Inflammatory macrophage (primary cell): ENCODE measurements at regions not wholly inside any gene's neighbourhood (a gene's known extent, or its start where the extent isn't known, plus 50 kb on each side); places are given as distances from the start of the nearest gene placed in this dataset.
A peak's percentile ranks its signal among the peaks of the same experiment; 100 is the strongest.

Source experiments
- DNase-seq, 2 donors: peaks; one replicate each; pipeline ENCODE4 v3.0.0-alpha.2; 2020 to 2022

GRCh38 chr3:18666655-18667054 is 241.5 kb upstream of the SATB1 start:
- no peak for DNase-seq

- DNase-seq: peak in 1 of 2 donors; percentile 7
Observed at GRCh38 chr3:18660059-18660458, 234.9 kb upstream of the SATB1 start.

DNA sequence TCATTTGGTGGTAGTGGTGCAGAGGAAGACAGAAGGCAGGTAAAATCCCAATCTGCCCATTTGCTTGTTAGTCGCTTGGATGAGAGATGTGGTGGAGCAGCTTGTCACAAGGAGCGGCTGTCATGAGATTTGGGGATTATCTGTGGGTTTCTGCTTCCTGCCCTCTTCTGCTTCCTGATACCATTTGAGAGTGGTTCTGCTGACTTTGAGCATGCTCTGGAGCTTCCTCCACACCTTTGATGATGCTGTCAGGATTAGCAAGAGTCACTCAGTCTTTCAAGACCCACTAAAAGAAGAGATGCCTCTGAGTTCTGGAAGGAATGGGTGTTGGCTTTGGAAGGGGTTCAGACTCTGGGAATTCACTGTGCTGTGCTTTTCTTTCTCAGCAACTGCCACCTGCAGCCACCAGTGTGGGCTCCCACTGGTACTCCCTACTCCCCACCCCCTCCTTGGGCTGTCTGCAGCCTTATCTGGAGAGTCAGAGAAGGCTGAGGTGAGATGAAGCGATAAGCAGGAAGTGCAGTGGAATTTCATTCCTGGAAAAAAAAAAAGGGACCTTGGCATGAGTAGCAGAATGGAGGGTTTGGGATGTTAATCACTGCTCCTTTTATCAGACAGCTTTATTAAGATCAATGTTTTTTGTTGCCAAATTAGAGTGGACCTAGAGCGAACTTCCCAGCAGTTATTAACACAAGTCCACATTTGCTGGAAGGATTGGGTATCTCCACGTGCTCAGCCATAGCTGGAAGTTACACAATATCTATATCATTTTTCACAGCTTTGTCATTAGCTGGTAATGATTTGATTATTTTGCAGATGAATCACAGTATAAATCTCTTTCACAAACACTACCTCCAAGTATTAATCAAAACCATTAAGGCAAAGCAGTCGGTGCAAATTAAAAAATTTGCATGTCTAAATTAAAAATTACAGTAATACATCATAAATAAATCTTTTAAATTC is 233.0 kb upstream of the SATB1 start:
- peak; percentile 4 to 20 for DNase-seq

DNA sequence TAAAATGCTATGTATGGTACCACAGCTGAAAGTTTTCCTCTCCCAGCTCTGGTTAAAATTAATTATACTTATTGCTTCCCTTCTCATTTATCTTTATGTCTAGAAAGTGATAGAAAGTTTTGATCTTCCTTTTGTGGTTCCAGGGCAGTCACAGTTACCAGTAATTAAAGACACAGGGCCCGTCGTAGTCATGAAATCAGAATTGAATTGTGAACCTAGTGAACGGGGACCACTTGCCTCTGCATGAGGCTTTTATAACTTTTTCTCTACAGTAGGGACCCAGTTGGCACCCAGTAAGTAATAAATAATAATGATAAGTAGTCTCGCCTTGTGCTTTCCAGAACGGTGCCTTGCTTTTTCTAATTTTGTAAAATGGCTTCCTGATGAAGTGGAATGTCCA is 231.7 kb upstream of the SATB1 start:
- DNase-seq: no peak

DNA sequence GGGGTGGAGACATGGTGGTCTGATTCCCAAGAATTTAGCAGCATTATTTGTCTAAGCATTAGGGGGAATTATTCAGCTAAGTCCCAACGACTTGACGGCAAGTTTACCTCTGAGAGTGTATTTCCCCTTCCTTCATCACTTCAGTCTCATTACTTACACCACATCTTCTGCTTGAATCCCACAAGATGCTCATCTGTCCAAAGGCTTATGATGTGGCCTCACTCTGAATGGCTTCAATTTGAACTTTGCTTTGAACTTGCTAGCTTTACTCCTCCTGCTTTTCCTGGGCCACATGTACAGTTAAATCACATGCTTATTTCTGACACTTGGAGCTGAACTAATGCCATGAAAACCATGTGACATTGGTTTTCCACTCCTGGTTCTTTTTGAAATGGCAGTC is 231.3 kb upstream of the SATB1 start:
- no peak for DNase-seq

DNA sequence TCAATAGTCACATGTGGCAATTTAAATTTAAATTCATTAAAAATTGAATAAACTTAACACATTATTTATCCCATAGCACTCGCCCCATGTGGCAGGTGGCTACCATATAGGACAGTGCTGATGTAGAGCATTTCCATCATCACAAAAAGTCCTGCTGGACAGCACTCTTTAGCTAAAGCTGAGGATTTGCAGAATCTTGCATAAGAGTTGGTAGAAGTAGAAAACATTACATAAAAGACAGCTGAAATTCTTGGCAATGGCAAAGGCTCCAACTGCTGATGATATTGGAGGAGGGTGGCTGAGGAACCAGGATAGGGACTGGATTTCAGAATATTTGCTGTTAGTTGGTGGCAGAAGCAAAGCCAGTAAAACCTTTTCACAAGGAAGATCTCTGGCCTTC is 230.7 kb upstream of the SATB1 start:
- no peak for DNase-seq

- DNase-seq: no peak
Observed at GRCh38 chr3:18652781-18653180, 227.6 kb upstream of the SATB1 start.

GRCh38 chr3:18650731-18651130 is 225.6 kb upstream of the SATB1 start:
- DNase-seq: no peak

DNA sequence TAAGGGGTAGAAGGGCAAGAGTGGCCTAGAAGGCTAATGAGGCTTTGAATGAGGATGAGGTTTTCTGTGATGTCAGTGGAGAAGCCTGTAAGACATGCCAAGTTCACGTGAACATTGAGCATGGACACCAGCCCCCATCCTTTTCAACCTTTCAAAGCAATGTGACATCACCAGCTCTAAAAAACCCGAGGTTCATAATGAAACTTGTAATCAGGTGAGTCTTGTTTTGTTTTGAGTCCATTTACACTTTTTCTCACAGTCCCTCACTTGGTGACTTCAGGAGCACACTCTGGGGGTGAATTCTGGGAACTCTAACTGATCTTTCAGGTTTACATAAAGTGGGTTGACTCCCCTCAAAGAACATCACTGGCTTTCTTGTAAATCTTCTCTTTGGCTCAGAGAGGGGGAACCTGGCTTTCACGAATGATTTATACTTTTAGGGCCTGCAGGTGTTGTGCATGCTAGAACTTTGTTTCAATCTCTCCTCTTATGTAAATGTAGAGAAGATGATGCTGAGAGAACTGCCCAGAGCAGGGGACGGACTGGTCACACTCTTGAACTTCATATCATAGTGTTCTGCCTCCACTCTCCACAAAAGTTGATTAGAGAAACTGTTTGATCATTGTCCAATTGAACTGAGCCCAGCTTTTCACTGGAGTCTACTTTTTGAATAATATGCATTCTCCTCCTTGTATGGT is 224.7 kb upstream of the SATB1 start:
- DNase-seq: no peak

DNA sequence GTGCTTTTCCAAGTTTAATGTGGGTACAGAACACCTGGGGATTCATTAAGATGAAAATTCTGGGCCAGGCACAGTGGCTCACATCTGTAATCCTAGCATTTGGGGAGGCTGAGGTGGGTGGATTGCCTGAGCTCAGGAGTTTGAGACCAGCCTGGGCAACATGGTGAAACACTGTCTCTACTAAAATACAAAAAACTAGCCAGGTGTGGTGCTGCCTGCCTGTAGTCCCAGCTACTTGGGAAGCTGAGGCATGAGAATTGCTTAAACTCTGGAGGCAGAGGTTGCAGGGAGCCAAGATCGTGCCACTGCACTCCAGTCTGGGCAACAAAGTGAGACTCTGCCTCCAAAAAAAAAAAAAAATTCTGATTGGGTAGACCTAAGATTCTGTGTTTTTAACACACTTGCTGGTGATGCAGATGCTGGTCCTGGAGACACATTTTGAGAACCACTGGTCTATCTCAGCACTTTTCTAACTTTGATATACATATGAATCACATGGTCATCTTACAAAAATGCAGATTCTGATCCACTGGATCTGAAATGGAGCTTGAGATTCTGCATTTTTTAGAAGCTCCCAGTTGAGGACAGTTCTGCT is 223.8 kb upstream of the SATB1 start:
- DNase-seq: no peak

DNA sequence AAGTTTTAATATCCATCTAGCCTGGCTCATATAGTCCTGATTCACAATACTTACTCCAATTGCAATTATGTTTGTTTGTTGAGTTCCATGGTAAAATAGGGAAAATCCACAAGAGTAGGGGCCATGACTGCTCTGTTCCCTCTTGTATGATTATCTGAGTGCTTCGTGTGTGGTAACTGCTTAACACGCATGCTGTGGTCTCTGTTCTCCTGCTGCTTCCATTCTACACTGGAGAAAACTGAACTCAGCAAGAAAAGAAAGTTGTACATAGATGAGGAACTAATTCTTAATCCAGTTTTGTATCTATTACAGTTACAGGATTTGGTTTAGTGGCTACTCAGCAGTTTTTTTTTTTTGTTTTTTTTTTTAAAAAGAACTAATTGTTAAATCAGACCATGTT is 223.0 kb upstream of the SATB1 start:
- DNase-seq: peak in 1 of 2 donors; percentile 62

DNA sequence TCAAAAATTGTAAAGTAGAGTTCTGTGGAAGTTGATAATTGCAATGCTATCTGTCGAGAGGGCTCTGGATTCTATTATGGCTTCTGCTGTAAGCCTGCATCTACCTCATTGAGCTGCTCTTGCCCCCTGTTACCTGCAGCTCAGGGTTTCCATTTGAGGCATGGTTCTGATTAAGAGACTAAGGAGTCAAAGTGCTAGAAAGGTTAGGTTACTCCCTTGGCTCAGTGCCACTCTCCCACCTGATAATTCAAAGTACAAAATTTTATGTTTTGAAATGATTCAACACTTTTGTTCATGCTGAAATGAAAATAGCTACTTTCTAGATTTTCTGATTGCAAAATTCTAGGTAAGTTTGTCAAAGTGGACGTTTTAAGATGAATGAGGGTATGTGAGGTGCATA is 220.5 kb upstream of the SATB1 start:
- no peak for DNase-seq

- DNase-seq: no peak
Observed at GRCh38 chr3:18643281-18643680, 218.1 kb upstream of the SATB1 start.

- no peak for DNase-seq
Observed at GRCh38 chr3:18641916-18642315, 216.8 kb upstream of the SATB1 start.

DNA sequence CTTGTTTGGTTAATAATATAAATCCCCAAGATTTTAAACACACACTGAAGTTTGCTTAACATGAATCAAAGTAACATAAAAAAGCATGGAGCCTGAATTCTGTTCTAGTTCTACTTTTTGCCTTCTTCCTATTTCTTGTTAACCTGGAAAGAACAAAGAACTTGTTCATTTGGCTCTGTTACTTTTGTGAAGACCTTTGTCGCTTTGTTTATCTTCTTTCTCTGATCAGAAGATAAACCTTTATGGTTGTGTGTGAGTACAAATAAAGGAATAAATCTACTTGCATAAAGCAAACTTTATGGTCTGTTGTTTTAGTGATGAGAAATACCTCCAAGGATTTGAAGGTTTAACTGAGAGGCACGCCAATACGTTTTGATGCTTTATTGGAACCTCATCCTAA is 210.1 kb upstream of the SATB1 start:
- DNase-seq: no peak

DNA sequence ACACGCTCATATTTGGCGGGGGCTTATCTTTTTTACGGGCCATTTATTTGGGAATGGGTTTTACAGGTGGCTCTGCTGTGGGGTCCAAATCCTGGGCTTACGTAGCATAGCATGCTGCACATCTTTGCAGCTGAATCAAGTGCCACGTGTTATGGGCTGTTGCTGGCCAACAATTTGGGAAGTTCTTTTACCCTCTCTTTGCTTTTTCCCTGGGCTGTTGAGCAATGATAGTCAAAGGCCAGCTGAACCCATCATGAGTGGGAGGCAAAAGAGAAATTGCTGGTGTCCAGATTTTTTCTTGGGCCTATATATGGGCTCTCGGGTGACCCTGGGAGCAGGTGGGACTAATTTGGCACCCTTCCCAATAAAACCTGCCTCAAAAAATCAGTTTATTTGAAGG is 209.3 kb upstream of the SATB1 start:
- peak; percentile 61 to 62 for DNase-seq

GRCh38 chr3:18633002-18633401 is 207.9 kb upstream of the SATB1 start:
- no peak for DNase-seq

DNA sequence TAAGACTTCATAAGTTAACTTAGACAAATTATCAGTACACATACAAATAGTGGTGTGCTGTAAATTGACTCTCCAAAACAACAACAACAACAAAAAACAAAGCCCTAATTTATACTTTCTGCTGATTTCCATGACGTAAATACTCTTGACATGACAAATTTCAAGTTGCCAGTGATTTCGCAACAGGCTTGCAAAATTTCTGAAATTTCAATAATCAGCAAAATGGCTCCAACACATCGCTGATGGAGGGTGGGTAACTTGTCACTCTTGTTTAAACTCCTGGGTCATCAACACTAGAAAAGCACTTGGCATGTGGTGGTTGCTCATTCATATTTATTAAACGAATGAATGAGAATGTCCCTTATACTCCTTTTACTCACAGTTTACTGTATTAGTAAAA is 205.2 kb upstream of the SATB1 start:
- DNase-seq: peak; percentile 32 to 34

- DNase-seq: no peak
Observed at GRCh38 chr3:18625085-18625484, 199.9 kb upstream of the SATB1 start.

- DNase-seq: no peak
Observed at GRCh38 chr3:18623220-18623619, 198.1 kb upstream of the SATB1 start.

DNA sequence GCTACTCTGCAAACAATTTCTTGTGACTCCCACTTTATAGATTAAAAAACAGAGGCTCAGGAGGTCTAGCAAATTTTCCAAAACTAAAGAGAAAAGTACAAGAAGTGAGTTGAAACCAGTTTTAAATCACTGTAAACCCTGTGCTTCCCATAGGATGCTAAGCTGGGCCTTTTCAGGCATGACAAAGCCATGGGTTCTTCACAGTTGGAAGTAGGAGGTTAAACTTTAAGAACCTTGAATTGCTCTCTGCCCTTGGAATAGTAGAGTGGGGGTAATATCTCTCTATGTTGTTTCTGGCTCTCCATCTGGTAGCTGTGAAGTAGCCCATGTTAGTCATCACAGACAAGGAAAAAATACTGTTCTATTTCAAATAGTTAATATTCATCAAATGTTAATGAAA is 193.6 kb upstream of the SATB1 start:
- no peak for DNase-seq

GRCh38 chr3:18611991-18612390 is 186.9 kb upstream of the SATB1 start:
- no peak for DNase-seq

- peak; percentile 73 to 85 for DNase-seq
Observed at GRCh38 chr3:18609187-18609586, 184.0 kb upstream of the SATB1 start.

DNA sequence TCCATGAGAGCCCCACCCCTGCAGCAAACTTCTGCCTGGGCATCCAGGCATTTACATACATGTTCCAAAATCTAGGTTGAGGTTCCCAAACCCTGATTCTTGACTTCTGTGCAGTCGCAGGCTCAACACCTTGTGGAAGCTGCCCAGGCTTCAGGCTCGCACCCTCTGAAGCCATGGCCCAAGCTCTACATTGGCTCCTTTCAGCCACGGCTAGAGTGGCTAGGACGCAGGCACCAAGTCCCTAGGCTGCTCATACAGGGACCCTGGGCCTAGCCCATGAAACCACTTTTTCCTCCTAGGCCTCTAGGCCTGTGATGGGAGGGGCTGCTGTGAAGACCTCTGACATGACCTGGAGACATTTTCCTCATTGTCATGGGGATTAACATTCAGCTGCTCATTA is 172.8 kb upstream of the SATB1 start:
- DNase-seq: no peak
